ENCODE measurements at regions not wholly inside any gene's neighbourhood (a gene's known extent, or its start where the extent isn't known, plus 50 kb on each side); places are given as distances from the start of the nearest gene placed in this dataset.

DNA sequence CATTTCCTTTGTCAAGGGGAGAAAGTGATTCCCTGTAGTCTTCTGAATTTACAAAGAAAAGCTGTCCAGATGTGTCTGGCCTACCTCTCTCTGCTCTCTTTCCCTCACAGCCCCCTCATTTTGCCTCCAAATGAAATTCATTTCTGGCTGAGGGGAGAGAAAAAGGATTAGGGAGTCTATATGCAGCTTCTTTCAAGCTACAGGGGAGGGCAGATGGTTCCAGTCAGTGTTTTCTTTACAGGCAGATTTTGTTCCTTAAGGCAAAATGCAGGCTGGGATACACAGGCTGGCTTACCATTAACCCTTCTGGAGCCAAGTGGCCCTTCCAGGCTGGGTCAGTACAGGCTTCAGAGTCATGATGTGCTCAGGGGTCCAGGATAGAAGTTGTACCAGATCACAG lies 198.1 kb upstream of the USP24 start:
- in situ Hi-C loops (cut with HindIII; ENCODE audit: low pct_unique_long_range_greater_than_20kb, low sequenced_read_pairs) = no loop called here
- no peak for DNase-seq (ENCODE audit: low read depth, low spot score)

DNA sequence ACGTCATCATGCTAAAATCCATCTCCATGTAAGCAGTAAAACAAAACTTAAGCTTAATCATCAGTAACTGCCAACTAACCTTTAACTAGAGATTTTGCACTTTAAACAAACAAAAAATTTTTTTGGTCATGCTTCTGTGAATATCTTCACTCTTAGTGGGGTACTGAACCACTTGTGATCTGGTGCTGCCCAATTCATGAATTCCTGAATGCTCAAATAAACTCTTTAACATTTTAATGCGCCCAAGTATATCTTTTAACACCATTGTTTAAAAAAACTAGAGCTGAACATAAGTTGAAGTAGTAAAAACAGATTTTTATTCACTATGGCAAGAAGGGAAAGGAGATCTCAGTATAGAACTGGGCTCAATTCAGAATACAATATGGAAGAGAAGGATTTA lies 196.9 kb upstream of the USP24 start:
- in situ Hi-C loops (cut with HindIII; ENCODE audit: low pct_unique_long_range_greater_than_20kb, low sequenced_read_pairs) = no loop called here
- DNase-seq (ENCODE audit: low read depth, low spot score) = no peak

- in situ Hi-C loops (cut with HindIII; ENCODE audit: low pct_unique_long_range_greater_than_20kb, low sequenced_read_pairs) = no loop called here
These were observed 187.7 kb upstream of the USP24 start for GRCh38 chr1:55402671-55403464.

DNA sequence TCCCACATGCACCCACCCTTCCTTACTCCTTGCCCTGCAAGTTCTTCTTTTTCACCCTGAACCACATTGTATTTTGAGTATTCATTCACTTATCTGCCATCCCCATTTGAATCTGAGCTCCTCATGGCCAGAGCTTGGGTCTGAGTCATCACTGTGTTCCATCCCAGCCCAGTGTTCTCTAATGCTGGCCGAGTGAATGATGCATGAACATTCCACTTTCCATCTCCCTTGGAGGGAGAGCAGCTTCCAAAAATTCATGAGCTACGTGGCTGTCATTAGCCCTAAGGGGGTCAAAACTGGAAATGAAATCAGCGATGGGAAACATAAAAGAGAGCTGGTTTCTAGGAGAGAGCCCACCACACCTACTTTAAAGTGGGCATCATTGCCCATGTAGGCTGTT lies 187.0 kb upstream of the USP24 start:
- DNase-seq (ENCODE audit: low read depth, low spot score) = no peak
- in situ Hi-C loops (cut with HindIII; ENCODE audit: low pct_unique_long_range_greater_than_20kb, low sequenced_read_pairs) = no loop called here

More at GRCh38 chr1:55402671-55403464, 187.7 kb upstream of the USP24 start:
- no peak for DNase-seq (ENCODE audit: low read depth, low spot score)

GRCh38 chr1:55400508-55400907 lies 185.3 kb upstream of the USP24 start:
- no peak for DNase-seq (ENCODE audit: low read depth, low spot score)
- in situ Hi-C loops (cut with HindIII; ENCODE audit: low pct_unique_long_range_greater_than_20kb, low sequenced_read_pairs) = no loop called here

- in situ Hi-C loops (cut with HindIII; ENCODE audit: low pct_unique_long_range_greater_than_20kb, low sequenced_read_pairs) = no loop called here
- DNase-seq (ENCODE audit: low read depth, low spot score) = no peak
These were observed 184.2 kb upstream of the USP24 start for GRCh38 chr1:55399346-55399745.

- in situ Hi-C loops (cut with HindIII; ENCODE audit: low pct_unique_long_range_greater_than_20kb, low sequenced_read_pairs) = no loop called here
- no peak for DNase-seq (ENCODE audit: low read depth, low spot score)
These were observed 181.3 kb upstream of the USP24 start for GRCh38 chr1:55396381-55396891.

DNA sequence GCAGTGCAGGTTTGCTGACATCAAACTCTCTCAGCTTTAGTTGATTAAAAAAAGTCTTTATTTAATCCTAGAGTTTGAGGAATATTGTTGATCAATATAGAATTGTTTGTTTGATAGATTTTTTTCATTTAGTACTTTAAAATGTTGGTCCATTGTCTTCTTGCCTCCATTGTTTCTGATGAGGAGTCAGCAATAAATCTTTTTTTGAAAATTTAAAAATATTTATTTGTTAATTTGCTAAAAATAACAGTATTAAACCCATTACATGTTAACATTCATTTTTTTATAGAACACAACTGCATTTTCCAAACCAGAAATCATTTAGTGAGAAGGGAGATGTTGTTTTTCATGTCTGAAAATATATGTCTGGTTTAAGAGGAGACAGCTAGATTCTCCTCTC lies 173.8 kb upstream of the USP24 start:
- in situ Hi-C loops (cut with HindIII; ENCODE audit: low pct_unique_long_range_greater_than_20kb, low sequenced_read_pairs) = no loop called here
- no peak for DNase-seq (ENCODE audit: low read depth, low spot score)

DNA sequence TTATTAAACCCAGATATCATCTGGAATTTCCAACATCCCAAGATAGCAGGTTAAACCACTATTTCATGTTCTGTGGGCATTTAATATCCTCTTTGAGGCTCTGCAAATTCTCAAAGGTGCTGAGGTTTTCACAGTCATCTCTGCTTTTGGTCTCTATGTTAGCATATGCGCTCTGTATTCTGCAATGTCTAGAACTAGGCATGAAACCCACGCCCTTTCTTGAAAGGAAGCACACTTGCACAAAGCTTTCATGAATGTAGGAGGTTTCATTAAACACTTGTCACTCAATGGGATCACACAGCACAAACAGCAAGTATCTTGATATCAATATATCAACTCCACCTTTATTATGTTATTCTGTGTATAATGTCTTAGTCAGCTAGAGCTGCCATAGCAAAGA lies 172.0 kb upstream of the USP24 start:
- no peak for DNase-seq (ENCODE audit: low read depth, low spot score)
- in situ Hi-C loops (cut with HindIII; ENCODE audit: low pct_unique_long_range_greater_than_20kb, low sequenced_read_pairs) = no loop called here

- in situ Hi-C loops (cut with HindIII; ENCODE audit: low pct_unique_long_range_greater_than_20kb, low sequenced_read_pairs) = no loop called here
- DNase-seq (ENCODE audit: low read depth, low spot score) = no peak
These were observed 171.3 kb upstream of the USP24 start for GRCh38 chr1:55386456-55386855.

DNA sequence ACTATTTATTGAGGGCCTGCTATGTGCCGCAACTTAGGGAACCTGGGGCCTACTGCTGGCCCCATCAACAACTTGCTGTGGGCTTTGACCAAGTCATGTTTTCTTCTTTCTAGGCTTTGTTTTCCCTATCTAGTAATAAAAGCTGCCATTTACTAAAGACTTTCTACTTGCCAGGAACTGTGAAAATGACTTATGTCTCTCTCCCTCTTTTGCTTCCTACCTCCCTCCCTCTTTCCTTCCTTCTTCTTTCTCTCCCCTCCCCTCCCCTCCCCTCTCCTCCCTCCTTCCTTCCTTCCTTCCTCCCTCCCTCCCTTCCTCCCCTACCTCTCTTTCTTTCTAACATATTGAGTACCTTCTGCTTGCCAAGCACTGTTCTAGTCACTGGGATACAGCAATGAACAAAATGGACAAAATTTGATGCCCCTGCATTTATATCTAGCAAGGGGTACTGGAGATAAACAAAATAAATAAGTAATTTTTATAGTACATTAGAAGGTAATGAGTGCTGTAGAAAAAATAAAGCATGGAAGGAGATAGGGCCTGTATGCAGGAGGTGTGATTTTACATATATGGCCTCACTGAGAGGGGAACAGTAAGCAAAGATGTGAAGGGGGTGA lies 170.3 kb upstream of the USP24 start:
- in situ Hi-C loops (cut with HindIII; ENCODE audit: low pct_unique_long_range_greater_than_20kb, low sequenced_read_pairs) = no loop called here
- DNase-seq (ENCODE audit: low read depth, low spot score) = no peak

- DNase-seq (ENCODE audit: low read depth, low spot score) = no peak
These were observed 169.5 kb upstream of the USP24 start for GRCh38 chr1:55384637-55385036.

DNA sequence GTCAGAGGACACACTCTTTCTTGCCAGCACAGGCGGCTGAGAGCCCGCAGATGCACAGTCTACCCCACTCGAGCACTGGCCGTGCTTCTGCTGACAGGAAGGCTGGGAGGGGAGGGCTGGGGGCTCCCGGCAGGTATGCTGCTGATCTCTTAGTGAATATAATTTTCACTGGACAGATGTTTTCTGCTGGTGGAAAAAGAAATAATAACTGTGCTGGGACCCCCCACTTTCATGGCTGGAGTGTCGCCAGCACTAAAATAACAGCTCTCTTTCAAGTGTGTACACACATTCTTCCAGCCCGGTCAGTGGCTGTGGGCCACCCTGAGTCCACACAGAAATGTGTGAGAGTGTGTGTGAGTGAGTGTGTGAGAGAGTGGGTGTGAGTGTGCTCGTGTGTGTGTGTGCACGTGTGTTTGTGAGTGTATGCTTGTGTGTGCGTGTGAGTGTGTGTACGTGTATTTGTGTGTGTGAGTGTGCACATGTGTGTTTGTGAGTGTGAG lies 167.7 kb upstream of the USP24 start:
- no peak for DNase-seq (ENCODE audit: low read depth, low spot score)
- in situ Hi-C loops (cut with HindIII; ENCODE audit: low pct_unique_long_range_greater_than_20kb, low sequenced_read_pairs) = no loop called here

More at GRCh38 chr1:55384637-55385036, 169.5 kb upstream of the USP24 start:
- in situ Hi-C loops (cut with HindIII; ENCODE audit: low pct_unique_long_range_greater_than_20kb, low sequenced_read_pairs) = no loop called here

GRCh38 chr1:55381983-55382382 lies 166.8 kb upstream of the USP24 start:
- DNase-seq (ENCODE audit: low read depth, low spot score) = no peak
- in situ Hi-C loops (cut with HindIII; ENCODE audit: low pct_unique_long_range_greater_than_20kb, low sequenced_read_pairs) = no loop called here

GRCh38 chr1:55381491-55381890 lies 166.3 kb upstream of the USP24 start:
- DNase-seq (ENCODE audit: low read depth, low spot score) = no peak
- in situ Hi-C loops (cut with HindIII; ENCODE audit: low pct_unique_long_range_greater_than_20kb, low sequenced_read_pairs) = no loop called here

GRCh38 chr1:55380355-55380970 lies 165.3 kb upstream of the USP24 start:
- no peak for DNase-seq (ENCODE audit: low read depth, low spot score)
- in situ Hi-C loops (cut with HindIII; ENCODE audit: low pct_unique_long_range_greater_than_20kb, low sequenced_read_pairs) = no loop called here

- in situ Hi-C loops (cut with HindIII; ENCODE audit: low pct_unique_long_range_greater_than_20kb, low sequenced_read_pairs) = no loop called here
- peak; percentile 50 for DNase-seq (ENCODE audit: low read depth, low spot score)
These were observed 163.4 kb upstream of the USP24 start for GRCh38 chr1:55378582-55378981.

DNA sequence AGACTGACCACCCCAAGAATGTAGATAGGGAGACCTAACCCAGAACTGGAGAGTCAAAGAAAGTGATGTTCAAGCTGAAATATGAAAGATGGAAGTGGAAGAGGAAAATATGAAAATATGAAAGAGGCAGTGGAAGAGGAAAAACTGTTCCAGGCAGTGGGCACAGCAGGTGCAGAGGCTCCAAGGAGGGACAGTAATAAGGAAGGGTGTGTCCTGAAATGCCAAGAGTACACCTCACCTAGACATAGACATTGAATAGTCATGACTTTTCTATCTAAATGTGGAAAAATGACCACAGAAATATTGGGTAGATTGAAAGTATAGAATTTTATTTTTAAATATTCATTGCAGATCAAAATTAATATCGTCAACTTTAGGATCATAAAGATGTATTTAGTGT lies 161.7 kb upstream of the USP24 start:
- in situ Hi-C loops (cut with HindIII; ENCODE audit: low pct_unique_long_range_greater_than_20kb, low sequenced_read_pairs) = no loop called here
- no peak for DNase-seq (ENCODE audit: low read depth, low spot score)

Data from SK-MEL-5 (cell line).